Calu3 (cell line): ENCODE measurements at regions not wholly inside any gene's neighbourhood (a gene's known extent, or its start where the extent isn't known, plus 50 kb on each side); places are given as distances from the start of the nearest gene placed in this dataset.

Source experiments
- BruUV-seq: library from RNA; stranded (reverse); fragments of 400-500 nt; replicated peaks from 2 replicates; lab custom pipeline; 2021; lab: Mats Ljungman, UMichigan
- CTCF ChIA-PET: fragments of 300-600 bp; sonication (Branson Sonifier 250); formaldehyde crosslinking; loops from one replicate; lab custom pipeline; 2022; ENCODE audit warnings: antibody characterized with exemption; lab: Charles Lee
- DNase-seq: peaks from one replicate; pipeline ENCODE4 v3.0.0; 2022
- H3K27ac Mint-ChIP-seq: one replicate; pipeline ENCODE4 v1.8.0; 2022; ENCODE audit warnings: mixed read lengths; ENCODE audit not compliant: unreplicated experiment
- H3K27me3 Mint-ChIP-seq: one replicate; pipeline ENCODE4 v1.8.0; 2022; ENCODE audit warnings: mixed read lengths; ENCODE audit not compliant: unreplicated experiment
- H3K36me3 Mint-ChIP-seq: one replicate; pipeline ENCODE4 v1.8.0; 2022; ENCODE audit warnings: mild to moderate bottlenecking, moderate library complexity, mixed read lengths; ENCODE audit not compliant: insufficient read depth, unreplicated experiment
- H3K4me1 Mint-ChIP-seq: one replicate; pipeline ENCODE4 v1.8.0; 2022; ENCODE audit warnings: mild to moderate bottlenecking, low read depth, mixed read lengths; ENCODE audit not compliant: unreplicated experiment
- H3K4me3 Mint-ChIP-seq: one replicate; pipeline ENCODE4 v1.8.0; 2022; ENCODE audit warnings: mild to moderate bottlenecking, low read depth, moderate library complexity, mixed read lengths; ENCODE audit not compliant: unreplicated experiment
- H3K9me3 Mint-ChIP-seq: one replicate; pipeline ENCODE4 v1.8.0; 2022; ENCODE audit warnings: low read depth, mixed read lengths; ENCODE audit not compliant: unreplicated experiment
- intact Hi-C: fragments of 100-400 bp; cut with micrococcal nuclease; formaldehyde crosslinking; loops from one replicate; pipeline ENCODE4 v1.10.0; 2022; ENCODE audit not compliant: unreplicated experiment
- TF ChIP-seq, protein P1 (sequence below): fragments of 200-600 bp; IDR thresholded peaks from one replicate; pipeline ENCODE4 v1.8.0; 2022; ENCODE audit warnings: antibody characterized with exemption; ENCODE audit not compliant: unreplicated experiment

DNA sequence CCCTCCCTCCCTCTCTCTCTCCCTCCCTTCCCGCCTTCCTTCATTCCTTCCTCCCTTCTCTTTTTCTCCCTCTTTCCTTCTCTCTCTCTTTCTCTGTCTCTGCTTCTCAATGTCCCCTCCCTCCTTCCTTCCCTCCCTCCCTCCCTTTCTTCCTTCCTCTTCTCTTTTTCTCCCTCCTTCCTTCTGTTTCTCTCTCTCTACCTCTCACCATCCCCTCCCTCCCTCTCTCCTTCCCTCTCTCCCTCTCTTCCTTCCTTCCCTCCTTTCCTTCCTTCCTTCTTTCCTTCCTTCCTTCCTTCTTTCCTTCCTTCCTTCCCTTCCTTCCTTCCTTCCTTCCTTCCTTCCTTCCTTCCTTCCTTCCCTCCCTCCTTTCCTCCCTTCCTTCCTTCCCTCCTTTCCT, 504.6 kb downstream of the EPHA3 start:
- CTCF ChIA-PET: no interaction called here
- no peak overlapping the region for H3K27ac Mint-ChIP-seq
- DNase-seq: no peak
- no peaks in the 10 kb centered on the region for H3K27me3 Mint-ChIP-seq
- TF ChIP-seq, protein P1, sequence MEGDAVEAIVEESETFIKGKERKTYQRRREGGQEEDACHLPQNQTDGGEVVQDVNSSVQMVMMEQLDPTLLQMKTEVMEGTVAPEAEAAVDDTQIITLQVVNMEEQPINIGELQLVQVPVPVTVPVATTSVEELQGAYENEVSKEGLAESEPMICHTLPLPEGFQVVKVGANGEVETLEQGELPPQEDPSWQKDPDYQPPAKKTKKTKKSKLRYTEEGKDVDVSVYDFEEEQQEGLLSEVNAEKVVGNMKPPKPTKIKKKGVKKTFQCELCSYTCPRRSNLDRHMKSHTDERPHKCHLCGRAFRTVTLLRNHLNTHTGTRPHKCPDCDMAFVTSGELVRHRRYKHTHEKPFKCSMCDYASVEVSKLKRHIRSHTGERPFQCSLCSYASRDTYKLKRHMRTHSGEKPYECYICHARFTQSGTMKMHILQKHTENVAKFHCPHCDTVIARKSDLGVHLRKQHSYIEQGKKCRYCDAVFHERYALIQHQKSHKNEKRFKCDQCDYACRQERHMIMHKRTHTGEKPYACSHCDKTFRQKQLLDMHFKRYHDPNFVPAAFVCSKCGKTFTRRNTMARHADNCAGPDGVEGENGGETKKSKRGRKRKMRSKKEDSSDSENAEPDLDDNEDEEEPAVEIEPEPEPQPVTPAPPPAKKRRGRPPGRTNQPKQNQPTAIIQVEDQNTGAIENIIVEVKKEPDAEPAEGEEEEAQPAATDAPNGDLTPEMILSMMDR: no peak
- H3K4me3 Mint-ChIP-seq: no peak overlapping the region
- intact Hi-C loops: no loop called here
- H3K9me3 Mint-ChIP-seq: no peaks in the 10 kb centered on the region
- H3K4me1 Mint-ChIP-seq: no peaks in the 10 kb centered on the region
- BruUV-seq: no TSS peak
- H3K36me3 Mint-ChIP-seq: no peaks in the 10 kb centered on the region

DNA sequence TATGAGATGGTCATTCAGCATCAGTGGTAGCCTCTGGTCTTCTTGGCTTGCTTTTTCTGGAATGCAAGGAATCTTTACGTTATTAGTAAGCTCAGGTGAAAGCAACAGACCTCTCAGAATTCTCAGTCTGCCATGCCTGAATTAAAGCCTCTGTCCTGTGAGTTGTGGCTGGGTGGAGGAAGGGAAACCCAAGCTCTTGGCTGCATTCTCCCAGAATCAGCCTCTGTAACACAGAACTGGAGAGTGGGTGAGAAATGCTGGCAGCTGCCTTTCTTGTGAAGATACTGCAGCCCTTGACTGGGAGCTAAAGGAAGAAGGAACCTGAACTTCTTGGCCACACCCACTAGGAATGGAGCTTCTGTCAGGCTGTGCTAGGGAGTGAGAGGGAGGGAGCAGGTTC, 505.8 kb downstream of the EPHA3 start:
- no TSS peak for BruUV-seq
- no peak overlapping the region for H3K4me3 Mint-ChIP-seq
- H3K4me1 Mint-ChIP-seq: no peaks in the 10 kb centered on the region
- H3K27ac Mint-ChIP-seq: no peak overlapping the region
- TF ChIP-seq, protein P1: no peak
- no peaks in the 10 kb centered on the region for H3K27me3 Mint-ChIP-seq
- no peaks in the 10 kb centered on the region for H3K36me3 Mint-ChIP-seq
- no peak for DNase-seq
- intact Hi-C loops: no loop called here
- CTCF ChIA-PET: no interaction called here
- no peaks in the 10 kb centered on the region for H3K9me3 Mint-ChIP-seq

GRCh38 chr3:89617706-89618105, 510.3 kb downstream of the EPHA3 start:
- TF ChIP-seq, protein P1: no peak
- H3K27ac Mint-ChIP-seq: no peak overlapping the region
- no peaks in the 10 kb centered on the region for H3K27me3 Mint-ChIP-seq
- BruUV-seq: no TSS peak
- CTCF ChIA-PET: no interaction called here
- no peak overlapping the region for H3K4me3 Mint-ChIP-seq
- H3K4me1 Mint-ChIP-seq: no peaks in the 10 kb centered on the region
- H3K36me3 Mint-ChIP-seq: no peaks in the 10 kb centered on the region
- no peaks in the 10 kb centered on the region for H3K9me3 Mint-ChIP-seq
- intact Hi-C loops: no loop called here
- no peak for DNase-seq

- CTCF ChIA-PET: no interaction called here
- H3K9me3 Mint-ChIP-seq: no peaks in the 10 kb centered on the region
- no peaks in the 10 kb centered on the region for H3K27me3 Mint-ChIP-seq
- BruUV-seq: no TSS peak
- no peaks in the 10 kb centered on the region for H3K36me3 Mint-ChIP-seq
- no peaks in the 10 kb centered on the region for H3K4me1 Mint-ChIP-seq
- H3K4me3 Mint-ChIP-seq: no peak overlapping the region
- TF ChIP-seq, protein P1: no peak
- intact Hi-C loops: no loop called here
- H3K27ac Mint-ChIP-seq: no peak overlapping the region
- no peak for DNase-seq
Observed at GRCh38 chr3:89619263-89619662, 511.8 kb downstream of the EPHA3 start.
